ENCODE measurements at regions not wholly inside any gene's neighbourhood (a gene's known extent, or its start where the extent isn't known, plus 50 kb on each side); places are given as distances from the start of the nearest gene placed in this dataset.
"Not testable (repeated sequence)": the region's sequence is repeated elsewhere in the genome, so short reads cannot be mapped to it uniquely, and the experiment has no call there.

DNA sequence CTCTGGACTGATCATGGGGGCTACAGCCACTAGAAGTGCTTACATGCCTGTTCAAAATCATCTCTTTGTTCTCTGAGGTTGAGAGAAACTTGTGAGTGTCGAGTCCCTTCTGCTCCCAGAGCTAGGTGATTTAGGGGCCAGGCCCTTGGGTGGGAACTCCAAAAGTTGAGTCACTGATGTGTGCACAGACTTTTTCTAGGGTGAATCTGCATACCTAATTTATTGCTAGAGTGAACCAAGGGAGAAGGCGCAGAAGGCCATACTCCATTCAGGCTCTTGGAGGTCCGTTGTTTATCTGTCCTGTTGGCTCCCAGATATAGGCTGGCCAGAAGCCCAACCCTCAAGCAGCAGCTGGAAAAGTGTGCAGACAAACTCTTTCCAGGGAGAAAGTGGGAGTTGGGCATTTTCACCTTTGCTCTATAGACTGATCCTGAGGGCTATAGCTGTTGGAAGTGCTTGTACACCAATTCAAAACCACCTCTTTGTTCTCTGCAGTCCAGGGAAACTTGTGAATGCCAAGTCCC is 80.8 kb upstream of the ARX start:
- no peak overlapping the region for H3K4me3 ChIP-seq
- H3K27me3 ChIP-seq, result no peaks in the 10 kb centered on the region
- WGBS, 2 donors, result 59 to 65% methylated on average over 3 of the region's 3 CpGs
- H3K4me1 ChIP-seq, result no peaks in the 10 kb centered on the region
- H3K9me3 ChIP-seq, result no peaks in the 10 kb centered on the region
- TF ChIP-seq POLR2A (IDR thresholded peaks at IDR 0.05), result no peak
- TF ChIP-seq, protein P1, sequence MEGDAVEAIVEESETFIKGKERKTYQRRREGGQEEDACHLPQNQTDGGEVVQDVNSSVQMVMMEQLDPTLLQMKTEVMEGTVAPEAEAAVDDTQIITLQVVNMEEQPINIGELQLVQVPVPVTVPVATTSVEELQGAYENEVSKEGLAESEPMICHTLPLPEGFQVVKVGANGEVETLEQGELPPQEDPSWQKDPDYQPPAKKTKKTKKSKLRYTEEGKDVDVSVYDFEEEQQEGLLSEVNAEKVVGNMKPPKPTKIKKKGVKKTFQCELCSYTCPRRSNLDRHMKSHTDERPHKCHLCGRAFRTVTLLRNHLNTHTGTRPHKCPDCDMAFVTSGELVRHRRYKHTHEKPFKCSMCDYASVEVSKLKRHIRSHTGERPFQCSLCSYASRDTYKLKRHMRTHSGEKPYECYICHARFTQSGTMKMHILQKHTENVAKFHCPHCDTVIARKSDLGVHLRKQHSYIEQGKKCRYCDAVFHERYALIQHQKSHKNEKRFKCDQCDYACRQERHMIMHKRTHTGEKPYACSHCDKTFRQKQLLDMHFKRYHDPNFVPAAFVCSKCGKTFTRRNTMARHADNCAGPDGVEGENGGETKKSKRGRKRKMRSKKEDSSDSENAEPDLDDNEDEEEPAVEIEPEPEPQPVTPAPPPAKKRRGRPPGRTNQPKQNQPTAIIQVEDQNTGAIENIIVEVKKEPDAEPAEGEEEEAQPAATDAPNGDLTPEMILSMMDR (IDR thresholded peaks at IDR 0.05), result no peak
- no peak for TF ChIP-seq EP300 (IDR thresholded peaks at IDR 0.05)
- no peak overlapping the region for H3K27ac ChIP-seq
- DNase-seq (ENCODE audit: low spot score in 2 of 2), result no peak
- no peaks in the 10 kb centered on the region for H3K36me3 ChIP-seq

DNA sequence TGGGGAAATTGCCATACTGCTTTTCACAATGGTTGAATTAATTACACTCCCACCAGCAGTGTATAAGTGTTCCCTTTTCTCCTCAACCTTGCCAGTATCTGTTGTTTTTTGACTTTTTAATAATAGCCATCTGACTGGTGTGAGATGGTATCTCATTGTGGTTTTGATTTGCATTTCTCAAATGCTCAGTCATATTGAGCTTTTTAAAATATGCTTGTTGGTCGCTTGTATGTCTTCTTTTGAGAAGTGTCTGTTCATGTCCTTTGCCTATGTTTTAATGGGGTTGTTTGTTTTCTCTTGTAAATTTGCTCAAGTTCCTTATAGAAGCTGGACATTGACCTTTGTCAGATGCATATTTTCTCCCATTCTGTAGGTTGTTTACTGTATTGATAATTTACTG is 75.4 kb upstream of the ARX start:
- not testable (repeated sequence) for H3K4me1 ChIP-seq; H3K27me3 ChIP-seq; DNase-seq (ENCODE audit: low spot score in 2 of 2); H3K36me3 ChIP-seq; H3K27ac ChIP-seq; H3K9me3 ChIP-seq; H3K4me3 ChIP-seq
- 58 to 72% methylated on average over 1 of the region's 1 CpG for WGBS, 2 donors

DNA sequence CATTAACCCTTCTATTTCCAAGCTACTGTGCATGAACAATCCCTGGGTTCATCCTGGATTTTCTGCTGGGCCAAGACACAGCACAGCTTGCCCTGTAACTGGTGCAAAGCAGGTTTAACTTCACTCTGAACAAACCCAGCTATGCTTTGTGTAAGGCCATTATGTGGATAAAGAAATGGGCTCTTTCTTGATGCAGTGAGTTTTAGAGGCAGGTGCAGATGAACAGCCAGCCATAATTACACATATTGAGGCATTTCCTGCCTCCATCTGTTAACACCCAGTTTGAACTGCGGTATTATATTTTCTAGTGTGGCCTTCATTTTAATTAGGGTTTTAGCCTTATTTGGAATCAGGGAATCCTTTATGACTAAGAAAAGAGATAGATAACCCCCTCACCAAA is 68.7 kb upstream of the ARX start:
- DNase-seq (ENCODE audit: low spot score in 2 of 2), result no peak
- no peak overlapping the region for H3K27ac ChIP-seq
- H3K4me1 ChIP-seq, result no peaks in the 10 kb centered on the region
- H3K36me3 ChIP-seq, result no peaks in the 10 kb centered on the region
- H3K9me3 ChIP-seq, result no peaks in the 10 kb centered on the region
- no peak for TF ChIP-seq POLR2A (IDR thresholded peaks at IDR 0.05)
- TF ChIP-seq, protein P1 (IDR thresholded peaks at IDR 0.05), result no peak
- TF ChIP-seq EP300 (IDR thresholded peaks at IDR 0.05), result no peak
- WGBS, 2 donors, result 69 to 74% methylated on average over 1 of the region's 1 CpG
- peaks cover 0 to 5% of the 10 kb centered on the region in 2 donors for H3K27me3 ChIP-seq
- no peak overlapping the region for H3K4me3 ChIP-seq

DNA sequence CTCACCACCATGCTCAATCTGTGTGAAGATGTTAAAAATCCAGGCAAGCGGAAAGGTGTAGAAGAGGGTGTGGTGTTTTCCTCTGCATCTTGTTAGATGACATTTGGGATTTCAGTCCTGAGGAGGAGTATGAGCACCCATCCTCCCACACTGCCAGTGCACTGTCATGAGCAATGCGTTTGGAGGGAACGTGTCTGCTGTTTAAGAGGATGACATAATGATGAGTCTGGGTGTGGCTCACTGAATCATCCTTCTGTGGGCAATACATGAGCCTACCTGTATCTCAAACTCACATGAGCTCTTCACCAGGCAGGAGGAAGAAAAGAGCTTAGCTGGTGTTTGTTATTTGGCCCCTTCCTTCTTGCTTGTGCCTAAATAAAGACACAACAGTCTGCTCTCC is 67.9 kb upstream of the ARX start:
- Histone ChIP-seq H3K36me3 (no peaks in the 10 kb centered on the region), H3K4me3 (no peak overlapping the region), H3K9me3 (no peaks in the 10 kb centered on the region), H3K27me3 (peaks cover 0 to 5% of the 10 kb centered on the region in 2 donors), H3K4me1 (no peaks in the 10 kb centered on the region), H3K27ac (no peak overlapping the region)
- DNase-seq (ENCODE audit: low spot score in 2 of 2), result no peak
- WGBS, 2 donors, result 67% methylated on average over 3 of the region's 3 CpGs
- TF ChIP-seq EP300 (IDR thresholded peaks at IDR 0.05) (no peak), POLR2A (IDR thresholded peaks at IDR 0.05) (no peak)
- TF ChIP-seq, protein P1 (IDR thresholded peaks at IDR 0.05), result no peak

DNA sequence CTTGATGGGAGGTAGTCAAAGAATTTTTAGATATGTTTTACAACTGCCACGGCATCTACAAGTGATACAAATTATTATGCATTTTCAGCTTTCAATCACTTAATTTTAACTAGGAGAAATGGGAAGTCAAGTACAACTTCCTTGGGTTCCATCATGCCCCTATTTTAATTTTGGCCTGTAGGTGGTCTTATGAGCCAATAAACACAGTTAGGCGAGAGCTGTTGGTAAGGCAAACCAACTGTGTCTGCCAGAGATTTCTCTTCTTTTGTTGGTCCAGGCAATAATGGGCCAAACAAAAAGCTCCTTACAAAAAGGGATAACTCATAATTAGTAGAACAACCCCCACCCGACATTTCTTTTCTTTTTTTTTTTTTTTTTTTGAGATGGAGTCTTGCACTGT is 63.3 kb upstream of the ARX start:
- H3K4me3 ChIP-seq, result no peak overlapping the region
- no peaks in the 10 kb centered on the region for H3K9me3 ChIP-seq
- DNase-seq (ENCODE audit: low spot score in 2 of 2), result no peak
- WGBS, 2 donors, result 67 to 83% methylated on average over 3 of the region's 3 CpGs
- TF ChIP-seq POLR2A (IDR thresholded peaks at IDR 0.05) (no peak), EP300 (IDR thresholded peaks at IDR 0.05) (no peak)
- TF ChIP-seq, protein P1 (IDR thresholded peaks at IDR 0.05), result no peak
- H3K4me1 ChIP-seq, result no peaks in the 10 kb centered on the region
- peaks cover 0 to 5% of the 10 kb centered on the region in 2 donors for H3K27me3 ChIP-seq
- H3K36me3 ChIP-seq, result no peaks in the 10 kb centered on the region
- H3K27ac ChIP-seq, result no peak overlapping the region

DNA sequence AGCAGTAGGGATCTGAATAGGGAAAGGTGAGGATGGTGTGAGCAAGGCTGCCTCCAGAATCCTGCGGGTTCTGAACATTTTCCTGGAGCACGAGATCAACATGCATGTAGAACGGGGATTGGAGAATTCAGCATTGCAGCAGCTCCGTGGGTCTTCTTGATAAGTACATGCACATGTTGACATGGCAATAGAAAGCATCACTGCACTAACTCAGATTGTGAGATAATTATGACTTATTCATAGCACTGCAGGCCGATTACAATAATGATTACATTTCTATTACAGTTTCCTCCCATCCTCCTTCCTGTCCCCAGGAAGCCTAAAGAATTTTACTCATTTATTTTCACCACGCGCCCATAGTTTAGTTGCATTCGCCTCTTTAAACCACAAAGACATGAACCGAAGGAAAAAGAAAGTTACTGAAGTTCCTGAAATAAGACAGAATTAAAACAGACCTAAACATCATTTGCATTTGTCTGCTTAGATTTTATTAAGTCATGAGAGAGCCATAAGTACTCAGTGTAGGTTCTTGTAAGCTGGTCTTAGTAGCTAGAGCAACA is 61.3 kb upstream of the ARX start:
- TF ChIP-seq EP300 (IDR thresholded peaks at IDR 0.05) (no peak), POLR2A (IDR thresholded peaks at IDR 0.05) (no peak)
- TF ChIP-seq, protein P1 (IDR thresholded peaks at IDR 0.05), result no peak
- Histone ChIP-seq H3K36me3 (no peaks in the 10 kb centered on the region), H3K4me1 (no peaks in the 10 kb centered on the region), H3K4me3 (no peak overlapping the region), H3K27me3 (peaks cover 0 to 5% of the 10 kb centered on the region in 2 donors), H3K27ac (no peak overlapping the region), H3K9me3 (no peaks in the 10 kb centered on the region)
- 79 to 82% methylated on average over 9 of the region's 9 CpGs for WGBS, 2 donors
- DNase-seq (ENCODE audit: low spot score in 2 of 2), result no peak

All from tibial nerve (tissue), 4 donors.